GM12875 (cell line): ENCODE measurements at regions not wholly inside any gene's neighbourhood (a gene's known extent, or its start where the extent isn't known, plus 50 kb on each side); places are given as distances from the start of the nearest gene placed in this dataset.

ENCODE experiments used
- H3K4me3 ChIP-seq: one replicate; pipeline ENCODE4 v1.5.1; 2011; ENCODE audit warnings: low read depth, low read length, control low read depth
- TF ChIP-seq, protein P1 (sequence below): IDR thresholded peaks from 2 replicates; pipeline ENCODE4 v1.5.1; 2011; ENCODE audit warnings: low read depth, mild to moderate bottlenecking, control low read depth, inconsistent platforms, low read length, moderate library complexity, borderline replicate concordance; ENCODE audit not compliant: insufficient read depth

DNA sequence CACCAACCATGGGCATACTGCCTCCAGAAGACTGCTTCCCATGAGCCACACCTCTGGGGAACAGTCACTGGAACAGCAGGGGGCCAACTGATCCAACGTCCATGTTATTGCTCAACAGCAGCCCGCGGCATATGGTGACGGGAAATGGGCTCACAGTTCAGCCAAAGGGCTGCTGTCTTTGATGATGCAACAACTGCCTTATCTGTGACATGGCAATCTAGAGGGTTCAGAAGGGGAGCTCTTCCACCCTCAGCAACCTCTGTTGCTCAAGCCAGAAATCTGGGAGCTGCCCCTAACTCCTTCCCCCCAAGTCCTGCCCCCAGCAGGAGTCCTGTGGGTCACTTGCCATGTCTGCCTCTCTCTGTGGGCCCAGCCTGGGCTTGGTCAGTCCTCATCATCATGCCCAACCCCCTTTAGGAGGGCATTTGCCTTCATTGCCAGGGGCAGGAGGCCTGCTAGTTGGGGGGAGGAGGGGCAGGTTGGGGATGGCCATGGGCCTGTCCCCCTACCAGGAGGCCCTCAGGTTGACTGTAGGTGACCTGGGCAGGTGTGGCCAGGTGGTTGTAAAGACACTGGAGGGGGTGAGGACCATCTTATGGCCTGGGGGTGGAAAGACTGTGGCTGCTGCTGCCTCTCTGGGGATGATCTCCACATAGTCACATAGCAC lies 212.9 kb downstream of the CYP26B1 start:
- TF ChIP-seq, protein P1, sequence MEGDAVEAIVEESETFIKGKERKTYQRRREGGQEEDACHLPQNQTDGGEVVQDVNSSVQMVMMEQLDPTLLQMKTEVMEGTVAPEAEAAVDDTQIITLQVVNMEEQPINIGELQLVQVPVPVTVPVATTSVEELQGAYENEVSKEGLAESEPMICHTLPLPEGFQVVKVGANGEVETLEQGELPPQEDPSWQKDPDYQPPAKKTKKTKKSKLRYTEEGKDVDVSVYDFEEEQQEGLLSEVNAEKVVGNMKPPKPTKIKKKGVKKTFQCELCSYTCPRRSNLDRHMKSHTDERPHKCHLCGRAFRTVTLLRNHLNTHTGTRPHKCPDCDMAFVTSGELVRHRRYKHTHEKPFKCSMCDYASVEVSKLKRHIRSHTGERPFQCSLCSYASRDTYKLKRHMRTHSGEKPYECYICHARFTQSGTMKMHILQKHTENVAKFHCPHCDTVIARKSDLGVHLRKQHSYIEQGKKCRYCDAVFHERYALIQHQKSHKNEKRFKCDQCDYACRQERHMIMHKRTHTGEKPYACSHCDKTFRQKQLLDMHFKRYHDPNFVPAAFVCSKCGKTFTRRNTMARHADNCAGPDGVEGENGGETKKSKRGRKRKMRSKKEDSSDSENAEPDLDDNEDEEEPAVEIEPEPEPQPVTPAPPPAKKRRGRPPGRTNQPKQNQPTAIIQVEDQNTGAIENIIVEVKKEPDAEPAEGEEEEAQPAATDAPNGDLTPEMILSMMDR: no peak
- H3K4me3 ChIP-seq: no peak overlapping the region

DNA sequence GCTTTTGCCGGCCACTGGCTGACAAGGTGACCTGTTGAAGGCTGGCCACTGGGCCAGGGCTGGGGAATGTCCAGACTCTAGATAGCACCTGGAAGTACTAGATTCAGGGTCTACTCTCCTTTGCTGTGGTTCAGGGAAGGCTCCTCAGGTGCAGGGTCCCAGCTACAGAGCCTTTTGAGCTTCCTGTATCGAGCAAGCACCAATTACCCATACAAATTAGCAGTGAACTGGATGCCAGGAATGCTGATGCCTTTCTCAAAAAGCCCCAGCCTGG lies 213.4 kb downstream of the CYP26B1 start:
- TF ChIP-seq, protein P1: no peak
- H3K4me3 ChIP-seq: no peak overlapping the region

DNA sequence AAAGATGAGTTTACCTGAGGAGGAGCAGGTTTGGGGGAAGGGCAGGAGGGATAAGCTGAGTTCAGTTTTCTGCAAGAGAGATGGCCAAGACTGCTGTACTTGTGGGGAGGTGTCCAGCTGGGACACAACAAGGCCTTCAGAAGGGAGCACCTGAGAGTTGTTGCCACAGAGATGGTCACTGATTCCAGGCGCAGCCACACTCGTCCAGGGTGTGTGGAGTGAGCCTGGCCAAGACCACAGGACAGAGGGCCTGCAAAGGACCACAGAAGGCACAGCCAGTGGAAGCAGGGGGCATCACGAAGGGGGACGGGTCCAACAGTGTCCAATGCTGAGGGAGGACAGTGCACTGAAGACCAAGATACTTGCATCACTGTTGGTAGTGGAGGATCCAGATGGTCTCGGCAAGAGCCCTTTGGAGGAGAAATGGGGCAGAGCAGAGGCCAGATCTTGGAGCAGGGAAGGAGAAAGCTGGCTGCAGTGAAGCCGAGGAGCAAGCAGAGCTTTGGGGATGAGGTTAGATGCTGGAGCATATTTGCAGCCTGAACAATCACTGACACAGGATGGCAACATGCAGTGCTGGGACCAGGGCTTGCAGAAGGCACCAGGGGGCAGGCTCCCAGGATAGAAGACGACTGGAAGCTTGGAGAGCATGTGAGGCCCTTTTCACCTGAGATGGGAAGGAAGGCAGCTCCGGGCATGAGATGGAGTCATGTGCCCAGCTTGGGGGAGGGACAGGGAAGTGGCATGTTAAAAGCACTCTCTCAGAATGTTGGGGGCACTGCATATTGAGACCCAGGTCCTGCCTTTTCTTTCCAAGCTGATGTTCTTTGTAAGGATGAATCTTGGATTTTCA lies 214.0 kb downstream of the CYP26B1 start:
- TF ChIP-seq, protein P1: no peak
- no peak overlapping the region for H3K4me3 ChIP-seq

DNA sequence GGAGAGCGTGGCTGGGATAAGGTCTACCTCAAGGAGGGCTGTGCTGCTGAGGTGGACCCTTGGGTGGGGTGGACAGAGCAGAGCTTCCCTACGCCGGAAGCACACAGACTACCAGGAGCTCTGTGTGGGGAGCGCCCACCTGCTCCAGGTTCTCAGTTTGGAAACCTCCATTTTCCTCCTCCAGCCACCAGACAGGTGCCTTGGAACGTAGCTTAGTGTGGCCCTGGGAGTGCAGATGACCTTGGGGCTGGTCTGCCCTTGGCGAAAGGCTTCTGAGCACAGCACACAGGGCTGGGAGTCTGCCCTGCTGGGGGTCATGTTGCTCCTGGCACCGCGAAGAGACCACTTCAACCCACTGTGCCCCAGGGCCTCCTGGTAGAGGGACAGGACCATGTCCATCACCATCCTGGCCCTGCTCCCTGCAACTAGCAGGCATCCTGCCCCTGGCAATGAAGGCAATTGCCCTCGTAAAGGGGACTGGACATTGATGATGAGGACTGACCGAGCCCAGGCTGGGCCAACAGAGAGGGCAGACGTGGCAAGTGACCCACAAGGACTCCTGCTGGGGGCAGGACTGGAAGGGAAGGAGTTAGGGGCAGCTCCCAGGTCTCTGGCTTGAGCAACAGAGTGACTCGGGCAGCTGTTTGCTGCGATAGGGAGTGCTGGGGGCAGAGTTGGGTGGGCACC lies 214.7 kb downstream of the CYP26B1 start:
- TF ChIP-seq, protein P1: no peak
- H3K4me3 ChIP-seq: no peak overlapping the region

DNA sequence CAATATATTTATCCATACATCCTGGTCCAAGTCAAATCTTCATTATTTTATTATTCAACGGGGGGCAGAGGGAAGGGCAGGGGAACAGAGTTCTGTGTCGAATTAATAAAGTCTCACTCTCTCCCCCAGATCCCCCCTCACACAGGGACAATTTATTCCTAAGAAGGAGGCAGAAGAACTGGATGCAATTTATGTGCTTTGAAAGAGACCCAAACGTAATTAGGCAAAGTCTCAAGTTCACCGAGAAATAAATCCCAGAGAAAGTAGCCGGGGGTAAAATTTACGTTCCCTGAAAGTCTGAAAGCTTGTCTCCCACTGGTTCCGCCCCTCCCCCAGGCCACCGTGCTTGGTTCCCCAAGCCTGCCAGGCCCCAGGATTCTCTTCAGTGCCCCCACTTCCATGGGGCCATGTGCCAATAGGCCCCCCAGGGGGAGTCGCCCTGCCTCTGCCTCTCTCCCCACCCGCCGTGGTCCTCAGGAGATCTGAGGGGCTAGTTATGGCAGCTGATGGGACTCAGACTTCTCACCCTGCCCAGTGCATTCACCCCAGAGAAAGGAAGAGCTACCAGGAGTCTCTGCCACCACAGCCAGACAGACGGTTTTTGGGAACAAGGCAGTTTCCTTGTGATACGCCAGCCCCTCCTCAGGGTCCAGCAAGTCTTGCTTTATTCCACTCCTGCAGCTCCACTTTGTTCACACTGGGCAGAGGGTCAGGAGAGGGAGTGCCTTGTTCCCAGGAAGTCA lies 215.5 kb downstream of the CYP26B1 start:
- no peak overlapping the region for H3K4me3 ChIP-seq
- TF ChIP-seq, protein P1: no peak

DNA sequence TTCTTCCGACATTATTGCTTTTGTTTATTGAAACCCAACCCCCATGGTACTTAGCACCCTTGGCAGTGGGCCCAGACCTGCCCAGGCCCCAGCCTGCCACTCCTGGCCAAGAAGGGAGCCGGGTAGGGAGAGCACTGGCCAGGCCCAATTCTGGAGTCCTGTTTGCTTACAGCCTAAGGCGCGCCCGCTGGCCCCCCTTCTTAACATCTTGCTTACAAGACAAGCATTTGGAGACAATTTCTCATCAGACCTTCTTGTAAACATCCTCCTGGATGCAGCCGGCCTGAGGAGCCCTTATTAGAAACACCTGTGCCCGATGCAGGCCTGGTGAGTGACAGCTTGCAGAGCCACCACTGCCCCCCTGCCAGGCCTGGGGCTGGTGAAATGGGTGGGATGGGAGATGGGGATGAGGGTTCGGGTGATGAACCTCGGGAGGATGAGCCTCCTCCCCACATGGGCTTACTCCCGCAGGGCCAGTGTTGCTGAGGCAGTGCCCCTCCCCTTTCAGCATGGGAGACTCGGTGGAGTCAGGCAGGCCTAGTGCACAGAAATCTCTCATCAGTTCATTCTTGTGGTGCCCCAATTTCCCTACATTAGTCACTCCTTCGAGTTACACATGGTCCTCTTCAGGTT lies 217.5 kb downstream of the CYP26B1 start:
- no peak overlapping the region for H3K4me3 ChIP-seq
- TF ChIP-seq, protein P1: no peak
